Frontal cortex (tissue), 3 donors: ENCODE measurements at regions not wholly inside any gene's neighbourhood (a gene's known extent, or its start where the extent isn't known, plus 50 kb on each side); places are given as distances from the start of the nearest gene placed in this dataset.

Source experiments
- DNase-seq, 2 donors: peaks; one replicate each; pipeline ENCODE4 v3.0.0; 2012; ENCODE audit warnings: low spot score in 2 of 2
- FAIRE-seq: peaks from 2 replicates; lab custom pipeline; 2012; peaks lifted over from hg19 to GRCh38; lab: Jason Lieb, UNC
- donor health status: control.
- donor health status: control.
- donor health status: control.

GRCh38 chr11:45725776-45726492, 60.5 kb upstream of the CHST1 start:
- no peak for DNase-seq
- FAIRE-seq: no peak

DNA sequence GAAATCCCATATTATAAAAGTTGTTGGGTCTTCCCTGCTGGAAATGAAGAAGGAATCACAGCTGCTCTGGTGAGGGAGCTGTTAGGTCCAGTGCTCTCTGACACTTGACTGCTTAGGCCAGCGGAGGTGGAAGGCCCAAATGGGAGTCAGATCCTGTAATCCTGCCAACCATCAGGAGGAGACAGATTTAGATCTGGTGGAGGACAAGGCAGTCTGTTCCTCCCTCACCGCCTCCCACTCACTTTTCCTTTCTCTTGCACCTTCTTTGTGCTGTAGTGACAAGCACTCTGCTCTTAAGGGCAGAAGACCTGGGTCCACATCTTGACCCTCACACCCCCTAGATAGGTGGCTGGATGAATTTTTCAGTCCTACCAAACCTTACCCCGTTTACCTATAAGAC, 59.7 kb upstream of the CHST1 start:
- no peak for DNase-seq
- no peak for FAIRE-seq

GRCh38 chr11:45724153-45724552, 58.7 kb upstream of the CHST1 start:
- no peak for DNase-seq
- FAIRE-seq: no peak

DNA sequence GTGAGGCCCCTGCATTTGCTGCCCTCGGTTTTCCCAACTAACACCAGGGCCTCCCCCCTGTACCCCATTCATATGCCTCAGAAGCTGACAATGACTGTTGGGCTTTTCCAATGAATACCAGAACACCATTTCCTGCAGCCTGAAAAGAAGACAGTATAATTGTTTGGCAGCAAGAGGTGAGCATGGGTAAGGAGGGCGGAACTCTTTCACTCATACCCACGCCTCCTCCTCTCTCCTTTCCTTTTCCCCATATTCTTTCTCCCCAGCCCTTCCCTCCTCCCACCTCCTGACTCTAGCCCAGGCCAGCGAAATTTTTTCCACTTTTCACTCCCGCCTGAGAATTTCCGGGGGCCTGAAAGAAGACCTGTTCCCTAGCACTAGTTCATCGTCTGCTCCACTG, 58.0 kb upstream of the CHST1 start:
- FAIRE-seq: no peak
- DNase-seq: no peak

GRCh38 chr11:45722144-45722543, 56.7 kb upstream of the CHST1 start:
- no peak for DNase-seq
- no peak for FAIRE-seq

DNA sequence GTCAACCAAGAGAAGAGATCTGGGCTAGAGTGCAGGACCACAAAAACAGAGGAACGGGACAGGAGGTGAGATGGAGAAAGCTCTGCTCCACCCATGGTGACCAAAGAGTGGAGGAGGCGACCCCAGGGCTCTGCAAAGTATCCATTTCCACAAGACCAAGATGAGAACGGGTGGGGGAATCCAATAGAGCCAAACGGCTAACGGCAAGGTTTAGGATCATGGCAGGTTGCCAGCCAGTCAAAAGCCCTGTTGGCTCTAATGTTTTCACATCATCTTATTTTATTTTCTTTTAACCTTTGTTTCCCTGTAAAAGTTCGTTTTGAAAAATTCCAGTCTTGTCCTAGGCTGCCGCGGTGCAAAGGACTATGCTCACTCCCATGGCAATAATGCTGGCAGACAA, 52.1 kb upstream of the CHST1 start:
- no peak for FAIRE-seq
- DNase-seq: no peak

DNA sequence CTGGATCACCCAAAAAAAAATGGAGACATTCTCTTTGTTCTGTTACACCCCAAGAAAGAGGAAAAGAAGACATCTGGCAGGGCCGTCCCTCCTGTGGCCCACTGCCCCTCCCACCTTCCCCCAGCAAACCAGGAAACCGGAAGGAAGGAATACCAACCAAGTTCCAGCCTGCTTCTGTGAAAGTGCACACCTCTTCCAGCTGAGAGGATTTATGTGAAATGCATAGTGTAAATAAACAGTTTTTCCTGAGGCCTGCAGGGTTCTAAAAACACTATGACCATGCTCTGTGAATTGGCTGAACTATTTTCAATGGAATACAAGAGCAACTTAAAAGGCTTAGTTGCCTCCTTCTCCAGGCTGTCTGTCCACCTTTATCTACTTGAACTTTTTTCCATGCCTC, 50.0 kb upstream of the CHST1 start:
- FAIRE-seq: no peak
- no peak for DNase-seq
